ENCODE measurements at regions not wholly inside any gene's neighbourhood (a gene's known extent, or its start where the extent isn't known, plus 50 kb on each side); places are given as distances from the start of the nearest gene placed in this dataset.
"Not testable (repeated sequence)": the region's sequence is repeated elsewhere in the genome, so short reads cannot be mapped to it uniquely, and the experiment has no call there.

- in situ Hi-C loops (cut with HindIII; ENCODE audit: low sequenced_read_pairs) = no loop called here
Measured at GRCh38 chr6:22737331-22737730, 168.0 kb downstream of the HDGFL1 start.

DNA sequence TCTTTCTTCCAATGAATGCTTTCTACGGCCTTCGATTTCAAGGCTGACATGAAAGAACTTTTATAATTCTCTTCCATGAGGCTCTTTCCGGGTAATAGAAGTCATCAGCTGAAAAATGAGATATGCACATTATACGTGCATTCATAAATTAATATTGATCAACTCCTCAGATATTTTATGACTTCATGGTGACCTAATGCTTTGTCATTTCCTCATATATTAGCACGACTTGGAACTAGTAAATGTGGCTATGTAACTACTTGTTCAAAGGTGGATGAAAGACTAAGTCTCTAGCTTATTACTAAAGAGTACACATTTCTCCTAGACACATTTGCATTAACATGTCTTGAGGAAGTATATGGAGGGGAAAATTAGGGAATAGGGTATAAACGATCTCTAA lies 168.8 kb downstream of the HDGFL1 start:
- in situ Hi-C loops (cut with HindIII; ENCODE audit: low sequenced_read_pairs) = no loop called here

GRCh38 chr6:22747571-22747970 lies 178.2 kb downstream of the HDGFL1 start:
- in situ Hi-C loops (cut with HindIII; ENCODE audit: low sequenced_read_pairs) = no loop called here

- in situ Hi-C loops (cut with HindIII; ENCODE audit: low sequenced_read_pairs) = no loop called here
Measured at GRCh38 chr6:22748681-22749080, 179.3 kb downstream of the HDGFL1 start.

- in situ Hi-C loops (cut with HindIII; ENCODE audit: low sequenced_read_pairs) = no loop called here
Measured at GRCh38 chr6:22749696-22750095, 180.3 kb downstream of the HDGFL1 start.

GRCh38 chr6:22751223-22751622 lies 181.9 kb downstream of the HDGFL1 start:
- in situ Hi-C loops (cut with HindIII; ENCODE audit: low sequenced_read_pairs) = no loop called here

DNA sequence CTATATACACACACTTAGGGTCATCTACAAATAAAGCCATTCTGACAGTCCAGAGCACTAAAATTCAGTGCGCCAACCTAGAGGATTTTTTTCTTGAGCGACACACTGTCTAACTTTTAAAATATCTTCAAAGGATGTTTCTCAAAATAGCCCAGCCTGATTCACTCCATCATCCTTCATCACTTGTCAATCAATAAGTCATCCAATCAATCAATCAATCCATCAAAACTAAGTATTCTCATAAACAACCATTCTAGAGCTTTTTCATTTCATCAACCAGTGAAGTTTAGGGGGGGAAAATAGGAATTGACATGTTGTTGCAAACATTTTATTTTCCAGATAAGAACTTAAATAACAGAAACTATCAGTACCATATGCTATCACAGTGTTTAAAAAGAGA lies 183.2 kb downstream of the HDGFL1 start:
- in situ Hi-C loops (cut with HindIII; ENCODE audit: low sequenced_read_pairs) = no loop called here

- in situ Hi-C loops (cut with HindIII; ENCODE audit: low sequenced_read_pairs) = no loop called here
Measured at GRCh38 chr6:22754061-22754460, 184.7 kb downstream of the HDGFL1 start.

DNA sequence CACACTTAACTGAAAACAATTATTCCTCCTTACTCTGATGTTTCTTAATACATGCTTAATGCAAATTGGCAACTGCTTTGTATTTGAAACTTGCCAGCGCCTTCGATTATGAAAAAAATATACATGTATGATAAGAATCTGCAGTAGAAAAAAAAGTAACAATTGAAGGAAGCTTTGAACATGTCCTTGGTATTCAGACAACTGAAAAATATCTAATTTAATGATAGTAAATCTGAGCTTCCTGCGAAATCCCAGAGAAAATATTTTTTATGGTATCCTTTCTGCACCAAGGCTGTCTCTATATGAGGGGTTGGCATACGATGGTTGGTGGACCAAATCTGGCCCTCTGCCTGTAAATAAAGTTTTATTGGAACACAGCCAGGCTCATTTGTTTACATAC lies 186.2 kb downstream of the HDGFL1 start:
- in situ Hi-C loops (cut with HindIII; ENCODE audit: low sequenced_read_pairs) = no loop called here

GRCh38 chr6:22756365-22756764 lies 187.0 kb downstream of the HDGFL1 start:
- in situ Hi-C loops (cut with HindIII; ENCODE audit: low sequenced_read_pairs) = no loop called here

GRCh38 chr6:22764496-22764895 lies 195.1 kb downstream of the HDGFL1 start:
- in situ Hi-C loops (cut with HindIII; ENCODE audit: low sequenced_read_pairs) = no loop called here

DNA sequence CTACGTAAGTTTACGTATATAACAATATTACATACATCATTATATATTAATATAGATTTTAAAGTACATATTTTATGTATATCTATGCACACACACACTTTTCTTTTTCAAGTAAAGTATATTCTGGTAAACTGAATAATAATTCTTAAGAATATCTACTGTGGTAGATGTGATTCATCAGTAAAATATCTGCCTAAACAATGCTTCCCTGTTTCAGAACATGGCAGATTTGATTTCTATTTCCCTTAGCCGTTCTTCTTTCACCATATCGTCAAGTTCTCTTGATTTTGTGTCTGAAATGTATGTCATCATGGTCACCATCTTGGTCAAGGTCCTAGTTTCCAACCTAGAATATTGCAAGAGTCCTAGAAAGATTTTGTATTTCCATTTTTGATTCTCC lies 195.6 kb downstream of the HDGFL1 start:
- in situ Hi-C loops (cut with HindIII; ENCODE audit: low sequenced_read_pairs) = no loop called here

GRCh38 chr6:22766979-22767378 lies 197.6 kb downstream of the HDGFL1 start:
- in situ Hi-C loops (cut with HindIII; ENCODE audit: low sequenced_read_pairs) = no loop called here

DNA sequence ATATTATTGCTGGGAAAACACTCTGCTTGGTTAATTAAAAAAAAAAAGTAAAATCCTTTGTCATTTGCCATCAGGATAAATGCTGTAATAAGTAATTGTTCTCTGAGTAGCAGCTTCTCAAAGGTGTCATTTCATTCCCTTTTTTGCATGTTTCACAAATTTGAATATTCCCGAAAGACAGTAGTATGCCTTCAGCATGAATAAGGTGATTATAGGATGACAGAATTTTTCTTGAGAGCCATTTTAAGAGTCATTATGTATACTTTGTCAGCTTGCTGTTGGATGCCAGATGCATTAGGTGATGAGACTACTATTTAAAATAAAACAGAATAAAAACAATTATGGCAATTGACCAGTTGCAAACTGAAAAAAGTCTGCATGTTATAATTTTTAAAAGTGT lies 200.7 kb downstream of the HDGFL1 start:
- in situ Hi-C loops (cut with HindIII; ENCODE audit: low sequenced_read_pairs) = no loop called here

GRCh38 chr6:22774129-22774528 lies 204.8 kb downstream of the HDGFL1 start:
- in situ Hi-C loops (cut with HindIII; ENCODE audit: low sequenced_read_pairs) = no loop called here

DNA sequence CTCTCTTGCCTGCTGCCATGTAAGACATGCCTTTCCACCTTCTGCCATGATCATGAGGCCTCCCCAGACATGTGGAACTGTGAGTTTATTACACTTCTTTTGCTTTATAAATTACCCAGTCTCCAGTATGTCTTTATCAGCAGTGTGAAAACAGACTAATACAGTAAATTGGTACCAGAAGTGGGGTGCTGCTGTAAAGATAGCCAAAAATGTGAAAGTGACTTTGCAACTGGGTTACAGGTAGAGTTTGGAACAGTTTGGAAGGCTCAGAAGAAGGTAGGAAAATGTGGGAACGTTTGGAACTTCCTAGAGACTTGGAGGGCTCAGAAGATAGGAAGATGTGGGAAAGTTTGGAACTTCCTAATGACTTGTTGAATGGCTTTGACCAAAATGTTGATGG lies 209.1 kb downstream of the HDGFL1 start:
- in situ Hi-C loops (cut with HindIII; ENCODE audit: low sequenced_read_pairs) = not testable (repeated sequence)

GRCh38 chr6:22779062-22779461 lies 209.7 kb downstream of the HDGFL1 start:
- in situ Hi-C loops (cut with HindIII; ENCODE audit: low sequenced_read_pairs) = no loop called here

- in situ Hi-C loops (cut with HindIII; ENCODE audit: low sequenced_read_pairs) = no loop called here
Measured at GRCh38 chr6:22783931-22784330, 214.6 kb downstream of the HDGFL1 start.

DNA sequence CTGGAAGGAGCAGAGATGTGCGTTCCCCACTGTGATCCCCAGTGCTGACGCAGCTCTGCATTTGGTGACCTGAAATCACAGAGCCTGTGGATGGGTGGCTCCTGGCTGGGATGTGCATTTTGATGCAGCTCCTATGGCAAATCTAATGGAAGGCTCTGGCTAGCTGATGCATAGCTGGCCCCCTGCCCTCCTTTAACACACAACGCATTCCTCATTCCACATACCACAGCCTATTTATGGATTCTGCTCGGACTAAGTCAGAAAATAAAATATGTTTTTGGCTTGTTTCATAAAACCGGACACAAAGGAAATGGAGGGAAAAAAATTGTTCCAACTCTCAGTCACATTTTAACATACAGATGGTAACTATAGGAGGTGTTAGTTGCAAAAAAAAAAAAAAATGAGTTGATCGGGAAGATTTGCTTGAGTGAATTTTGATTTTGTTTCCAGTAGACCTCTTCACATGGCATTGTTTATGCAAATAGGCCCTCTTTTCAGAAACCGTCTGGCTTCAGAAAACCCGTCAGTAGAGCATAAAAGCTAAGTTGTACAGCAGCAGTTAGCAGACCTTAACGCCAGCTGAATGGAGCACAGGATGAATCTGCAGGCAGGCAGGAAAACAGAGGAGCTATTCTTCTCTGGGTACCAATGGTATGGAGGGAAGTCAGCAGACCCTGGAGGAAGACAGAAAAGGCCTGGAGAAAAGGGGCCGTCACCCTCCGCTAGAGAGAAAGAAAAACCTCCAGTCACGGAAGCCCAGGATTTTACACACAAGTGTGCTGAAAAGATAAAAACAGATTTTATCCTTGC lies 215.4 kb downstream of the HDGFL1 start:
- in situ Hi-C loops (cut with HindIII; ENCODE audit: low sequenced_read_pairs) = no loop called here

- in situ Hi-C loops (cut with HindIII; ENCODE audit: low sequenced_read_pairs) = no loop called here
Measured at GRCh38 chr6:22788038-22788437, 218.7 kb downstream of the HDGFL1 start.

- in situ Hi-C loops (cut with HindIII; ENCODE audit: low sequenced_read_pairs) = no loop called here
Measured at GRCh38 chr6:22789315-22789714, 219.9 kb downstream of the HDGFL1 start.

DNA sequence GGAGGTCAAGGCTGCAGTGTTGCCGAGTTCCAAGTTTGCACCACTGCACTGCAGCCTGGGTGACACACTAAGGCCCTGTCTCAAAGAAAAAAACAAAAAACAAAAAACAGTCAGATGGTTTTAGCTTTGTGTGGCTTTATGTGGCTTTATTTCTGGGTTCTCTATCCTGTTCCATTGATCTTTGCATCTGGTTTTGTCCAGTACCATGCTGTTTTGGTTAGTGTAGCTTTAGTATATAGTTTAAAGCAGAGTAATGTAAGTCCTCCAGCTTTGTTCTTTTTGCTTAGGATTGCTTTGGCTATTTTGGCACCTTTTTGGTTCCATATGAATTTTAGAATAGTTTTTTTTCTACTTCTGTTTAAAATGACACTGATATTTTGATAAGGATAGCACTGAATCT lies 225.5 kb downstream of the HDGFL1 start:
- in situ Hi-C loops (cut with HindIII; ENCODE audit: low sequenced_read_pairs) = loop anchor here (5.0 kb wide), 1 partner anchor 83 kb away; no protein-coding TSS in a partner anchor

- in situ Hi-C loops (cut with HindIII; ENCODE audit: low sequenced_read_pairs) = no loop called here
Measured at GRCh38 chr6:22800451-22800850, 231.1 kb downstream of the HDGFL1 start.

Measured in DLD1 (cell line).